GM13976 (cell line): ENCODE measurements at regions not wholly inside any gene's neighbourhood (a gene's known extent, or its start where the extent isn't known, plus 50 kb on each side); places are given as distances from the start of the nearest gene placed in this dataset.

ENCODE experiments used
- DNase-seq: peaks from one replicate; pipeline ENCODE4 v3.0.0; 2012; ENCODE audit warnings: low spot score
- CTCF ChIP-seq: IDR thresholded peaks from 2 replicates; pipeline ENCODE4 v1.5.1; 2012; ENCODE audit warnings: borderline replicate concordance, mild to moderate bottlenecking; ENCODE audit not compliant: insufficient read depth; ENCODE audit errors: extremely low read depth, missing control alignments, control extremely low read depth
- in situ Hi-C: fragments of 300-500 bp; cut with MboI; formaldehyde crosslinking; loops from one replicate; pipeline ENCODE4 v1.12.0; 2022; ENCODE audit warnings: low sequenced_read_pairs, mixed read lengths, inconsistent platforms; ENCODE audit not compliant: unreplicated experiment

- no peak for DNase-seq
- in situ Hi-C loops: no loop called here
- TF ChIP-seq CTCF: no peak
Measured at GRCh38 chr6:156552849-156553248, 224.3 kb upstream of the ARID1B start.

GRCh38 chr6:156550949-156551348 is 226.2 kb upstream of the ARID1B start:
- no peak for DNase-seq
- no peak for TF ChIP-seq CTCF
- in situ Hi-C loops: no loop called here

GRCh38 chr6:156545931-156546330 is 231.2 kb upstream of the ARID1B start:
- TF ChIP-seq CTCF: no peak
- in situ Hi-C loops: no loop called here
- DNase-seq: no peak

- TF ChIP-seq CTCF: no peak
- in situ Hi-C loops: no loop called here
- DNase-seq: no peak
Measured at GRCh38 chr6:156545021-156545420, 232.2 kb upstream of the ARID1B start.

- no peak for TF ChIP-seq CTCF
- DNase-seq: no peak
- in situ Hi-C loops: no loop called here
Measured at GRCh38 chr6:156544046-156544445, 233.1 kb upstream of the ARID1B start.

- no peak for DNase-seq
- in situ Hi-C loops: no loop called here
- no peak for TF ChIP-seq CTCF
Measured at GRCh38 chr6:156543431-156543830, 233.7 kb upstream of the ARID1B start.
